GM12892 (cell line): ENCODE measurements at regions not wholly inside any gene's neighbourhood (a gene's known extent, or its start where the extent isn't known, plus 50 kb on each side); places are given as distances from the start of the nearest gene placed in this dataset.
A peak's percentile ranks its signal among the peaks of the same experiment; 100 is the strongest.
"Not testable (repeated sequence)": the region's sequence is repeated elsewhere in the genome, so short reads cannot be mapped to it uniquely, and the experiment has no call there.

Experiments
- DNase-seq: peaks from one replicate; pipeline ENCODE4 v3.0.0; 2011; ENCODE audit not compliant: insufficient read length
- FAIRE-seq: peaks from 2 replicates; lab custom pipeline; 2011; peaks lifted over from hg19 to GRCh38; lab: Jason Lieb, UNC
- POLR2A ChIP-seq: IDR thresholded peaks from 2 replicates; pipeline ENCODE4 v1.6.1; 2011; ENCODE audit warnings: low read depth, low read length, control low read depth
- POLR2AphosphoS5 ChIP-seq: IDR thresholded peaks from 2 replicates; pipeline ENCODE4 v1.6.1; 2011; ENCODE audit warnings: low read depth, low read length, control low read depth
- TAF1 ChIP-seq: IDR thresholded peaks from 2 replicates; pipeline ENCODE4 v1.6.1; 2011; ENCODE audit warnings: low read depth, mild to moderate bottlenecking, control low read depth, low read length, borderline replicate concordance

DNA sequence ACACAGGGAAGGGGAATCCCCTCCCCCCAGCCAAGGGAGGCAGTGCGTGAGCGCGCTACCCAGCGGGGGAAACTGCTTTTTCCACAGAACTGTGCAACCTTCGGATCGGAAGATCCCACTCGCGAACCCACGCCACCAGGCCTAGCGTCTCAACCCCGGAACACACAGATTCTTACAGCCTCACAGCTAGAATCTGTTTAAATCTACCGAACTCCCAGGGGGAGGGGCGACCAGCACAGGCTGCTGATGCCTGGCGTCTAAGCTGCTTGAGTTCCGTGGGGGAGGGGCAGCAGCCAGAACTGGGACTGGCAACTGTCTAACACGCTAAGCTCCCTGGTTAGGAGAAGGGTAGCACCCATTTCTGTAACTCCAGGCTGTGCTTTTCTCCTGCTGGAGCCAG lies 217.3 kb upstream of the TENT5A start:
- no peak for FAIRE-seq
- TF ChIP-seq POLR2A (no peak), TAF1 (no peak), POLR2AphosphoS5 (no peak)
- no peak for DNase-seq

DNA sequence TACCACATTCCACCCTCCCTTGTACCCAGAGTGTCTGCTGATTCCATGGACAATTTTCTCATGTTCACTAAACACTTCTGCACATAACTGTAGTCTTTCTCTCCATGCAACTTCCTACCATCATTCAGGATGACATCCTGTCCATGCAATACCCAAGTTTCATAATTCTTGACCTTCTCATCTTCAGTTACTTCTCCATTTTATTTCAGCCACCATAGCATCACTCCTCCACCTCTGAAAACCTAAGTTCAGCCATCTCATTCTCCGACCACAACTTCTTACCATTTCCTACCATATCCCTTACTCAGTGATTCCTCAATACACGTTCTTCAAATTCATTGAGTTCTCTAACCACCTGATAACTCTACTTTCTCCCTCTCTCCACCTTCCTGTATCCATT lies 216.5 kb upstream of the TENT5A start:
- TF ChIP-seq TAF1: no peak
- no peak for TF ChIP-seq POLR2AphosphoS5
- TF ChIP-seq POLR2A: no peak
- FAIRE-seq: no peak

DNA sequence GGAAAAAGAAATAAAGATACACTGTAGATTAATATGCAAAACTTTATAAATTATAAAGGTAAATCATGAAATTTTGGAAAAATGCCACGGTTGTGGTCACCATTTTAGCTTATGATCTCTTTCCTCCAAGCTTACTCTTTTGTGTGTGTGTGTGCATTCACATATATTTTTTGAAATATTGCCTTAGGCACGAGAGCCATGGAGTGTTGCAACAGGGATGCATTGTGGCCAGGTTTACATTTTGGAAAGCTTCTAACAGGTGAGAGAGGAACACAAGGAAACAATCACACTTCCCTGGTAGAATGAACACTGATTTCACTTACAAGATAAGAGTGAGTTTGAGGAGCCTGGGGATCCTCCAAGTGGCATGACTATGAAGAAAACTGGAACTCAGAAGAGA lies 214.5 kb upstream of the TENT5A start:
- DNase-seq (no peak), FAIRE-seq (no peak)
- no peak for TF ChIP-seq TAF1
- no peak for TF ChIP-seq POLR2A
- no peak for TF ChIP-seq POLR2AphosphoS5

More for the DNA sequence above, 216.5 kb upstream of the TENT5A start:
- no peak for DNase-seq

DNA sequence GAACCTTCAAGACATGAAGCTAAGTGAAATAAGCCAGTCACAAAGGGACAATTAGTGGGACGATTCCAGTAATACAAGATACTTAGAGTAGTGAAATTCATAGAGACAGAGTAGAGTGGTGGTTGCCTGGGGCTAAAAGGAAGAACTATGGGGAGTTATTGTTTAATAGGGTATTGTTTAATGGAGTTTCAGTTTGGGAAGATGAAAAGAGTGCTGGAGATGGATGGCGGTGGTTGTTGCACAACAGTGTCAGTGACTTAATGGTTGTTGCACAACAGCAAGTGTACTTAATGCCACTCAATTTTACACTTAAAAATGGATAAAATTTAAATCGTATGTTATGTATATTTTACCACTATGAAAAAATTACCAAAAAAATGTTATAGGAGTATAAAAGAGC lies 209.7 kb upstream of the TENT5A start:
- FAIRE-seq: no peak
- no peak for TF ChIP-seq POLR2AphosphoS5
- no peak for TF ChIP-seq TAF1
- no peak for TF ChIP-seq POLR2A
- DNase-seq: no peak

DNA sequence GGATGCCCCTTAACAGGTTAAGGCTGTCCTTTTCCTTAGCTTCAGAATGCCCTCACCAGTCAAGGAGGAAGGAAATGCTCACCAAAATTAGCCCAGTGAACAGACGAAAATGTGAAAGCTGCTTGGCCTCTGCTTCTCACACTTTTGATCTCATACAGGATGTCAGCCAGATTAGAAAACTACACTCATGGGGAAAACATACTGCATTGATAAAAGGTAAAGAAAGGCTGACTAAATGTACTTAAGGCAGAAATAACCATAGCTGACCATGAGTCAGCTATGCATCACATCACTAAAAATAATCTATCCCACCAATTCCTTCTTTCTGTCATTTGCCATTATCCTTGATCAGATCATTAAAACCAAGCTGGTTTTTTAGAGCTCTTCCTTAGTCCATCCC lies 198.4 kb upstream of the TENT5A start:
- TF ChIP-seq POLR2AphosphoS5 (no peak), TAF1 (no peak), POLR2A (no peak)
- peak; percentile 78 for FAIRE-seq
- no peak for DNase-seq

DNA sequence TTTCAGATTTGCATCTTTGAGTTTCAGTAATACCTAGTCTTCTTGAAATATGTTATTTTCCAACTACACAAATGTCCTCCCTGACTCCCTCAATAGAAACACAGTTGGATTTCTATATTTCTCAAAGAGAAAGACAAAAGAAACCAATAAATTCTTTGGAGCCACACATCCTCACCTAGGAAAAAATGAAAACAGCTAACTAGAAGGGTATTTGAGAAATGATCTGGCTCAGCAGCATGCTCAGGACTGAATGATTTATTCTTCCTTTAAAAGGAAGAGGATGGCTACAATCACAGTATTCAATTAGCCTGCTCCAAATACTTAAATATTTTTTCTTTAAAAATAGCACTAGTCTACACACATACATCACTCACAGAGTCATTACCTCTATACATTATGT lies 196.4 kb upstream of the TENT5A start:
- DNase-seq: no peak
- TF ChIP-seq POLR2AphosphoS5 (no peak), TAF1 (no peak), POLR2A (no peak)
- FAIRE-seq: no peak

DNA sequence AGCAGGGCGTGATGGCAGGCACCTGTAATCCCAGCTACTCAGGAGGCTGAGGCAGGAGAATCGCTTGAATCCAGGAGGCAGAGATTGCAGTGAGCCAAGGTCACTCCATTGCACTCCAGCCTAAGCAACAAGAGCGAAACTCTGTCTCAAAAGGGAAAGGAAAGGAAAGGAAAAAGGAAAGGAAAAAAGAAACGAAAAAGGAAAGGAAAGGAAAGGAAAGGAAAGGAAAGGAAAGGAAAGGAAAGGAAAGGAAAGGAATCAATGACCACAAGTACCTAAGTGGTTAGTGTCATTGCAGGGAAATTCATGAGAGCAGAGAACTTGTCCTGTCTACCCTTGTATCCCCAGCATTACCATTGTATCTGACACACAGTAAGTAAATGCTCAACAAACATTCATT lies 195.7 kb upstream of the TENT5A start:
- FAIRE-seq, DNase-seq: not testable (repeated sequence)

DNA sequence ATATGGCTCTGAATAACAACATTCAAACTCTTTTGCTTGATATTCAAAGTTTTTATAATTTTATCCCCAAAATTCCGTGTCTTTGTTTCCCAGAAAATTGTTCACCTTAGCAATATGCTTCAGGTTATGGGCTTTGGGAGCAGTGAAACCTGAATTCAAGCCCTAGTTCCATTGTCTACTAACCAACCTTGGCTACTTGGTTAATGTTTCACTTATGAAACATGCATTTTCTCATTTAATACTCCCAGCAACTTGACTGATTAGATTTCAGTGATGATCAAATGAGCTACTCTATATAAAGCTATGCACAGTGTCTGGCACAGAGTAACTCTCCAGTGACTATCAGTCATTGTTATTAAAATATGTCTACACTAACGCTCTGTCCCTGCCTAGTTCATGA lies 192.2 kb upstream of the TENT5A start:
- no peak for FAIRE-seq

DNA sequence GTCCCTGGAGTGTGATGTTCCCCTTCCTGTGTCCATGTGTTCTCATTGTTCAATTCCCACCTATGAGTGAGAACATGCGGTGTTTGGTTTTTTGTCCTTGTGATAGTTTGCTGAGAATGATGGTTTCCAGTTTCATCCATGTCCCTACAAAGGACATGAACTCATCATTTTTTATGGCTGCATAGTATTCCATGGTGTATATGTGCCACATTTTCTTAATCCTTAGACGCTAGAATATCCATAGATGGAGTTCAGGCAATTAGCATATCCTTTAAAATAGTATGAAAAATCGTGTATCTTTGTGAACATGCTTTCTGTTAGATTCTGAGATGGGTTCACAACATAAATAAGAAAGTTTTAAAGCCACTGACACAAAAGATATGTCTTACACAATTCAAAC lies 190.4 kb upstream of the TENT5A start:
- DNase-seq, FAIRE-seq: not testable (repeated sequence)

More for the DNA sequence above, 192.2 kb upstream of the TENT5A start:
- DNase-seq: no peak
- TF ChIP-seq POLR2A (no peak), TAF1 (no peak), POLR2AphosphoS5 (no peak)

DNA sequence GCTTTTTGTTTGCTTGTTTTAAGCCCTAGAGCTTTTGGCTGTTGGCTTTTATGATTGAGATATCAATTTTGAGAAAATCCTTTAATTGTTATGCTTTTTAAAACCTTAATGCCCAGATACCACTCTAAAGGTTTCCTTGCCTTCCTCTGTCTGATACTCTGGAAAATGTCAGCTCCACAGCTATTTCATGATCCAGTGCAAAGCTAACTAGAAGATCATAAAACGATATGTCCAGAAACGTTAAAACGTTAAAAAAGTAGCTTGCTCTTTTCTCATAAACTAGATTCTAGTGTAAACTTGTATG lies 189.5 kb upstream of the TENT5A start:
- no peak for DNase-seq
- FAIRE-seq: no peak
- TF ChIP-seq POLR2AphosphoS5 (no peak), TAF1 (no peak), POLR2A (no peak)

DNA sequence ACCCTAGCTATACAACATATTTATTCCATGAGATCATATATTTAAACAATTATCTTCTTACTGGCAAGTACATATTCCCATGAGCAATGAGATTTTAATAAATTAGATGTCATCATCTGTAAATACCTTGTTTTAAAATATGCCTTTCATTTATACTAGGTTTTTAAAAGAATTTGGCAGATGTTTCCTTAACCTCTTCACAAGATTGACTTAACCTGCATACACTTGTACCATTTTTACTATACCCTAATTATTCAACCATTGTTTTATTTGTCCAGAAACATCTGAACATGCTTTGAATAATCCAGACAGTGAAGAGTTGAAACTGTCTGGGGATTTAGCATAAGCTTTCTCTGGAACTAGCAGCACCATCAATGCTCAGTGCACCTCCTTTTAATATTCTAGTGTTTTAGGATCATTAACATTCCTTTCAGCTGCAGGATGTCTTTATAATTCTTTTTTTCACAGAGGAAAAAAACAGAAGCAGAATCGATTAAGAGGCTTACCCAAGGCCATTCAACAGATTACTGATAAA lies 188.0 kb upstream of the TENT5A start:
- TF ChIP-seq TAF1 (no peak), POLR2A (no peak), POLR2AphosphoS5 (no peak)
- FAIRE-seq (no peak), DNase-seq (no peak)

DNA sequence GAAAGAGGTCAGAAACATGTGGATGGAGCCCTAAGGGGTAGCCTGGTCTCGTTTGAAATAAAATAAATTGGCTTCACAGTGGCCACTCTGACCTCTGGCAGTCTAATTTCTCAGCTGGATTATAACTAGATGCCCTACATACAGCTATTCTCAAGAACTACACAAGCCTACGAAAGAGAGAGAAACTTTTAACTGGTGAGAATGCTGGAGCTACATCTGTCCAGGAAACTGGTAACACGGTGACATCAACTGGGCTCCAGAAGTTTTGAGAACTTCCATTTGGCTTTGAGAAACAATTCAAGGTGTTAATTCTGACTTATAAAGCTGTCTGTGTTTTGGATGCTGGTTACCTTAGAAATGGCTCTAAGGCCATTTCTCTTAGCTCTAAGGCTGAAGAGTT lies 187.3 kb upstream of the TENT5A start:
- TF ChIP-seq TAF1 (no peak), POLR2AphosphoS5 (no peak), POLR2A (no peak)
- no peak for FAIRE-seq
- DNase-seq: no peak
